DOHH2 (cell line): ENCODE measurements at regions not wholly inside any gene's neighbourhood (a gene's known extent, or its start where the extent isn't known, plus 50 kb on each side); places are given as distances from the start of the nearest gene placed in this dataset.
"Not testable (repeated sequence)": the region's sequence is repeated elsewhere in the genome, so short reads cannot be mapped to it uniquely, and the experiment has no call there.

Experiments
- H3F3A ChIP-seq: fragments of 200-600 bp; sonication (generic), shearing (Covaris generic); 2 replicates; pipeline ENCODE4 v1.6.0; 2016; ENCODE audit warnings: antibody characterized with exemption, mild to moderate bottlenecking; ENCODE audit not compliant: control insufficient read depth, insufficient read depth
- H3K27ac ChIP-seq: fragments of 200-600 bp; sonication (generic); 2 replicates; pipeline ENCODE4 v1.5.1; 2014; ENCODE audit warnings: low read depth, mild to moderate bottlenecking, low read length, moderate library complexity
- H3K27me3 ChIP-seq: fragments of 200-600 bp; sonication (generic); 2 replicates; pipeline ENCODE4 v1.6.1; 2014; ENCODE audit warnings: mild to moderate bottlenecking, low read length, mixed read lengths; ENCODE audit not compliant: control insufficient read depth
- H3K36me3 ChIP-seq: fragments of 200-600 bp; sonication (generic); 2 replicates; pipeline ENCODE4 v1.6.1; 2014; ENCODE audit warnings: mild to moderate bottlenecking, low read length, moderate library complexity, mixed read lengths; ENCODE audit not compliant: control insufficient read depth
- H3K4me1 ChIP-seq: fragments of 200-600 bp; sonication (generic); 2 replicates; pipeline ENCODE4 v1.6.1; 2014; ENCODE audit warnings: mild to moderate bottlenecking, low read length, mixed read lengths; ENCODE audit not compliant: control insufficient read depth
- H3K4me2 ChIP-seq: fragments of 200-600 bp; sonication (generic); 2 replicates; pipeline ENCODE4 v1.6.0; 2014; ENCODE audit warnings: mild to moderate bottlenecking, low read length, moderate library complexity
- H3K4me3 ChIP-seq: fragments of 200-600 bp; sonication (generic); 2 replicates; pipeline ENCODE4 v1.5.1; 2014; ENCODE audit warnings: mild to moderate bottlenecking, low read length, mixed read lengths
- H3K79me2 ChIP-seq: fragments of 200-600 bp; sonication (generic); 2 replicates; pipeline ENCODE4 v1.6.1; 2014; ENCODE audit warnings: mild to moderate bottlenecking, low read length, mixed read lengths; ENCODE audit not compliant: control insufficient read depth
- H3K9me2 ChIP-seq: fragments of 200-600 bp; sonication (generic); replicated peaks from 2 replicates; pipeline ENCODE4 v1.6.1; 2014; ENCODE audit warnings: mild to moderate bottlenecking, low read length, mixed read lengths; ENCODE audit not compliant: control insufficient read depth
- H3K9me3 ChIP-seq: fragments of 200-600 bp; sonication (generic); 2 replicates; pipeline ENCODE4 v1.6.1; 2014; ENCODE audit warnings: antibody characterized with exemption, low read length, mixed read lengths; ENCODE audit not compliant: control insufficient read depth, insufficient read depth
- H4K20me1 ChIP-seq: fragments of 200-600 bp; sonication (generic); 2 replicates; pipeline ENCODE4 v1.6.0; 2014; ENCODE audit warnings: low read depth, mild to moderate bottlenecking, antibody characterized with exemption, low read length, moderate library complexity; ENCODE audit not compliant: control insufficient read depth, insufficient read depth
- CTCF ChIP-seq: fragments of 200-600 bp; sonication (generic); IDR thresholded peaks from one replicate; pipeline ENCODE4 v1.5.1; 2014; ENCODE audit warnings: antibody characterized with exemption, mild to moderate bottlenecking, low read depth, low read length; ENCODE audit not compliant: poor library complexity, severe bottlenecking
- EZH2phosphoT487 ChIP-seq: fragments of 200-600 bp; sonication (generic); IDR thresholded peaks from 2 replicates; pipeline ENCODE4 v1.6.1; 2017; ENCODE audit warnings: borderline replicate concordance, mild to moderate bottlenecking, antibody characterized with exemption, low read length, moderate library complexity, mixed read lengths

GRCh38 chr20:19875376-19876221, 117.5 kb downstream of the RIN2 start:
- H3K27ac ChIP-seq = no peak overlapping the region
- H3K4me3 ChIP-seq = no peak overlapping the region
- no peaks in the 10 kb centered on the region for H4K20me1 ChIP-seq
- H3K9me2 ChIP-seq = no peaks in the 10 kb centered on the region
- no peaks in the 10 kb centered on the region for H3K36me3 ChIP-seq
- no peak for TF ChIP-seq CTCF
- no peak for TF ChIP-seq EZH2phosphoT487
- H3F3A ChIP-seq = no peaks in the 10 kb centered on the region
- no peaks in the 10 kb centered on the region for H3K79me2 ChIP-seq
- H3K9me3 ChIP-seq = no peaks in the 10 kb centered on the region
- H3K27me3 ChIP-seq = no peaks in the 10 kb centered on the region
- H3K4me1 ChIP-seq = no peaks in the 10 kb centered on the region
- H3K4me2 ChIP-seq = no peak overlapping the region

- no peaks in the 10 kb centered on the region for H3K27me3 ChIP-seq
- no peaks in the 10 kb centered on the region for H4K20me1 ChIP-seq
- H3K9me2 ChIP-seq = no peaks in the 10 kb centered on the region
- H3K79me2 ChIP-seq = no peaks in the 10 kb centered on the region
- no peaks in the 10 kb centered on the region for H3K9me3 ChIP-seq
- H3K36me3 ChIP-seq = no peaks in the 10 kb centered on the region
- H3K27ac ChIP-seq = no peak overlapping the region
- no peak overlapping the region for H3K4me3 ChIP-seq
- no peaks in the 10 kb centered on the region for H3K4me1 ChIP-seq
- no peaks in the 10 kb centered on the region for H3F3A ChIP-seq
- no peak overlapping the region for H3K4me2 ChIP-seq
- TF ChIP-seq CTCF = no peak
- no peak for TF ChIP-seq EZH2phosphoT487
Observed at GRCh38 chr20:19876828-19877460, 118.9 kb downstream of the RIN2 start.

GRCh38 chr20:19879874-19880255, 121.8 kb downstream of the RIN2 start:
- not testable (repeated sequence) for H3K79me2 ChIP-seq, H3K9me2 ChIP-seq, H3K27ac ChIP-seq, H3F3A ChIP-seq, H3K4me3 ChIP-seq, H3K4me2 ChIP-seq, H4K20me1 ChIP-seq, H3K9me3 ChIP-seq, H3K27me3 ChIP-seq, H3K36me3 ChIP-seq, H3K4me1 ChIP-seq
